H9 (cell line): ENCODE measurements at regions not wholly inside any gene's neighbourhood (a gene's known extent, or its start where the extent isn't known, plus 50 kb on each side); places are given as distances from the start of the nearest gene placed in this dataset.

Source experiments
- DNase-seq: peaks from one replicate; pipeline ENCODE4 v3.0.0-alpha.2; 2017
- H2AFZ ChIP-seq: one replicate; pipeline ENCODE4 v1.6.1; 2013; ENCODE audit warnings: mild to moderate bottlenecking, low read length, control low read depth, moderate library complexity
- H2AK5ac ChIP-seq: 2 replicates; pipeline ENCODE4 v1.6.1; 2013; ENCODE audit warnings: low read length, control low read depth, mixed read lengths; ENCODE audit not compliant: insufficient read length
- H2BK120ac ChIP-seq: one replicate; pipeline ENCODE4 v1.6.1; 2013; ENCODE audit warnings: low read depth, mild to moderate bottlenecking, low read length, control low read depth, inconsistent platforms; ENCODE audit not compliant: poor library complexity, severe bottlenecking
- H2BK12ac ChIP-seq: 2 replicates; pipeline ENCODE4 v1.6.1; 2013; ENCODE audit warnings: low read length, control low read depth, mixed read lengths, low read depth; ENCODE audit not compliant: insufficient read length
- H2BK15ac ChIP-seq: 2 replicates; pipeline ENCODE4 v1.6.1; 2013; ENCODE audit warnings: low read depth, low read length, control low read depth
- H2BK20ac ChIP-seq: one replicate; pipeline ENCODE4 v1.6.1; 2013; ENCODE audit warnings: low read depth, mild to moderate bottlenecking, low read length, control low read depth, inconsistent platforms; ENCODE audit not compliant: poor library complexity, severe bottlenecking
- H2BK5ac ChIP-seq: 2 replicates; pipeline ENCODE4 v1.6.1; 2013; ENCODE audit warnings: low read length, control low read depth, mixed read lengths; ENCODE audit not compliant: insufficient read length
- H3K14ac ChIP-seq: 2 replicates; pipeline ENCODE4 v1.6.1; 2013; ENCODE audit warnings: low read length, control low read depth; ENCODE audit not compliant: insufficient read depth
- H3K18ac ChIP-seq: 2 replicates; pipeline ENCODE4 v1.6.1; 2013; ENCODE audit warnings: low read depth, mild to moderate bottlenecking, mixed read lengths, low read length, control low read depth; ENCODE audit not compliant: insufficient read length
- H3K23ac ChIP-seq: 2 replicates; pipeline ENCODE4 v1.6.1; 2013; ENCODE audit warnings: low read length, control low read depth, mixed read lengths, low read depth; ENCODE audit not compliant: insufficient read length
- H3K23me2 ChIP-seq: 2 replicates; pipeline ENCODE4 v1.6.1; 2013; ENCODE audit warnings: low read depth, mild to moderate bottlenecking, mixed read lengths, low read length, control low read depth; ENCODE audit not compliant: insufficient read length, poor library complexity, severe bottlenecking
- H3K27ac ChIP-seq: 2 replicates; pipeline ENCODE4 v1.5.1; 2013; ENCODE audit warnings: low read length, control low read depth, mixed read lengths, low read depth; ENCODE audit not compliant: insufficient read length
- H3K27me3 ChIP-seq: 2 replicates; pipeline ENCODE4 v1.6.1; 2013; ENCODE audit warnings: low read length, control low read depth, inconsistent platforms; ENCODE audit not compliant: insufficient read depth
- H3K4ac ChIP-seq: 2 replicates; pipeline ENCODE4 v1.6.1; 2013; ENCODE audit warnings: low read depth, mild to moderate bottlenecking, control low read depth, inconsistent platforms, low read length, moderate library complexity
- H3K4me1 ChIP-seq: 2 replicates; pipeline ENCODE4 v1.6.1; 2013; ENCODE audit warnings: low read length, control low read depth, inconsistent platforms; ENCODE audit not compliant: insufficient read depth
- H3K4me2 ChIP-seq: 2 replicates; pipeline ENCODE4 v1.6.1; 2013; ENCODE audit warnings: low read length, control low read depth, mixed read lengths; ENCODE audit not compliant: insufficient read length, insufficient read depth
- H3K56ac ChIP-seq: 2 replicates; pipeline ENCODE4 v1.6.1; 2013; ENCODE audit warnings: low read depth, mild to moderate bottlenecking, mixed read lengths, low read length, control low read depth; ENCODE audit not compliant: insufficient read length
- H3K79me1 ChIP-seq: 2 replicates; pipeline ENCODE4 v1.6.1; 2013; ENCODE audit warnings: low read depth, mild to moderate bottlenecking, moderate library complexity, low read length, control low read depth, inconsistent platforms; ENCODE audit not compliant: insufficient read depth, poor library complexity, severe bottlenecking
- H3K79me2 ChIP-seq: 2 replicates; pipeline ENCODE4 v1.6.1; 2013; ENCODE audit warnings: low read length, control low read depth, inconsistent platforms; ENCODE audit not compliant: insufficient read depth
- H3K9ac ChIP-seq: 2 replicates; pipeline ENCODE4 v1.6.1; 2013; ENCODE audit warnings: low read length, control low read depth, mixed read lengths; ENCODE audit not compliant: insufficient read length; ENCODE audit errors: extremely low read depth
- H3K9me3 ChIP-seq: one replicate; pipeline ENCODE4 v1.6.1; 2013; ENCODE audit warnings: low read depth, low read length, inconsistent platforms; ENCODE audit not compliant: control insufficient read depth
- H3T11ph ChIP-seq: one replicate; pipeline ENCODE4 v1.6.1; 2013; ENCODE audit warnings: mild to moderate bottlenecking, low read length, control low read depth, inconsistent platforms
- H4K20me1 ChIP-seq: one replicate; pipeline ENCODE4 v1.6.1; 2013; ENCODE audit not compliant: control insufficient read depth, insufficient read length, insufficient read depth
- H4K5ac ChIP-seq: 2 replicates; pipeline ENCODE4 v1.6.1; 2013; ENCODE audit warnings: low read depth, mild to moderate bottlenecking, mixed read lengths, low read length, control low read depth; ENCODE audit not compliant: insufficient read length
- H4K8ac ChIP-seq: replicated peaks from 2 replicates; pipeline ENCODE4 v1.6.1; 2013; ENCODE audit warnings: low read length, control low read depth, mixed read lengths, low read depth; ENCODE audit not compliant: insufficient read length
- H4K91ac ChIP-seq: 2 replicates; pipeline ENCODE4 v1.6.1; 2013; ENCODE audit warnings: low read depth, mild to moderate bottlenecking, moderate library complexity, mixed read lengths, low read length, control low read depth; ENCODE audit not compliant: insufficient read length
- H3K27ac Mint-ChIP-seq, 3 experiments: 2 replicates in 2 of 3; 3 replicates in 1 of 3; pipeline ENCODE4 v1.8.0; 2020 to 2021; ENCODE audit warnings: mixed read lengths in 3 of 3, mild to moderate bottlenecking in 1 of 3, moderate library complexity in 1 of 3
- H3K27me3 Mint-ChIP-seq: 2 replicates; pipeline ENCODE4 v1.8.0; 2021; ENCODE audit warnings: low read depth, mild to moderate bottlenecking, moderate library complexity, mixed read lengths
- H3K36me3 Mint-ChIP-seq, 3 experiments: 2 replicates in 2 of 3; 3 replicates in 1 of 3; pipeline ENCODE4 v1.8.0; 2020 to 2021; ENCODE audit warnings: low read depth in 3 of 3, mixed read lengths in 3 of 3; ENCODE audit not compliant: insufficient read depth in 1 of 3
- H3K4me1 Mint-ChIP-seq, 2 experiments: 2 replicates each; pipeline ENCODE4 v1.8.0; 2020; ENCODE audit warnings: mixed read lengths in 2 of 2
- H3K4me3 Mint-ChIP-seq, 2 experiments: 2 replicates in 1 of 2; 3 replicates in 1 of 2; pipeline ENCODE4 v1.8.0; 2020 to 2021; ENCODE audit warnings: mild to moderate bottlenecking in 2 of 2, mixed read lengths in 2 of 2, moderate library complexity in 1 of 2
- H3K9me3 Mint-ChIP-seq, 2 experiments: 2 replicates in 1 of 2; 3 replicates in 1 of 2; pipeline ENCODE4 v1.8.0; 2020; ENCODE audit warnings: mild to moderate bottlenecking in 2 of 2, mixed read lengths in 2 of 2, moderate library complexity in 1 of 2
- CTCF ChIP-seq: fragments of 200-600 bp; sonication (generic); conservative IDR thresholded peaks from 3 replicates; pipeline ENCODE4 v1.8.0; 2021; ENCODE audit warnings: antibody characterized with exemption, mild to moderate bottlenecking
- WGBS: extraction: QIAGEN DNeasy Blood & Tissue Kit; methylation state at CpG from one replicate; pipeline ENCODE4 v1.1.7; 2013; ENCODE audit warnings: missing lambda C conversion rate, low lambda C conversion rate, mixed read lengths; ENCODE audit not compliant: insufficient read length; ENCODE audit errors: extremely low coverage; 5-methylcytosine and 5-hydroxymethylcytosine counted together

- Histone ChIP-seq H3K4ac (no peak overlapping the region), H3K9ac (no peak overlapping the region), H2BK120ac (no peak overlapping the region), H4K5ac (no peak overlapping the region), H2AK5ac (no peak overlapping the region), H3K23ac (no peak overlapping the region), H4K20me1 (no peaks in the 10 kb centered on the region), H3K79me1 (no peaks in the 10 kb centered on the region), H2AFZ (no peak overlapping the region), H3K56ac (no peak overlapping the region), H3K4me1 (no peaks in the 10 kb centered on the region), H3K18ac (no peak overlapping the region), H2BK20ac (no peak overlapping the region), H3K9me3 (no peaks in the 10 kb centered on the region), H3K14ac (no peak overlapping the region), H3T11ph (no peak overlapping the region), H4K91ac (no peak overlapping the region), H4K8ac (no peak overlapping the region), H3K23me2 (no peaks in the 10 kb centered on the region), H3K27ac (no peak overlapping the region), H3K79me2 (no peaks in the 10 kb centered on the region), H3K4me2 (no peak overlapping the region), H2BK15ac (no peak overlapping the region), H2BK12ac (no peak overlapping the region), H3K27me3 (no peaks in the 10 kb centered on the region), H2BK5ac (no peak overlapping the region)
- Mint-ChIP-seq H3K36me3 (peaks cover 0 to 4% (median 2%) of the 10 kb centered on the region in 3 experiments; a peak in 3 of 7 replicates), H3K9me3 (peaks cover 0 to 4% of the 10 kb centered on the region in 2 experiments; a peak in 3 of 5 replicates), H3K27ac (no peak overlapping the region), H3K4me1 (peaks cover 3 to 8% of the 10 kb centered on the region in 2 experiments; a peak in 2 of 4 replicates), H3K27me3 (peaks cover 1% of the 10 kb centered on the region; the same call in 1 of the 2 replicates), H3K4me3 (no peak overlapping the region)
- peak; percentile 32; the same call in 1 of the 3 replicates for TF ChIP-seq CTCF
- no CpG with 5 or more reads among the region's 2 CpGs for WGBS
- DNase-seq, result no peak
Observed at GRCh38 chr1:59046730-59047157, 250.2 kb upstream of the FGGY start.
